ENCODE measurements at regions not wholly inside any gene's neighbourhood (a gene's known extent, or its start where the extent isn't known, plus 50 kb on each side); places are given as distances from the start of the nearest gene placed in this dataset.

DNA sequence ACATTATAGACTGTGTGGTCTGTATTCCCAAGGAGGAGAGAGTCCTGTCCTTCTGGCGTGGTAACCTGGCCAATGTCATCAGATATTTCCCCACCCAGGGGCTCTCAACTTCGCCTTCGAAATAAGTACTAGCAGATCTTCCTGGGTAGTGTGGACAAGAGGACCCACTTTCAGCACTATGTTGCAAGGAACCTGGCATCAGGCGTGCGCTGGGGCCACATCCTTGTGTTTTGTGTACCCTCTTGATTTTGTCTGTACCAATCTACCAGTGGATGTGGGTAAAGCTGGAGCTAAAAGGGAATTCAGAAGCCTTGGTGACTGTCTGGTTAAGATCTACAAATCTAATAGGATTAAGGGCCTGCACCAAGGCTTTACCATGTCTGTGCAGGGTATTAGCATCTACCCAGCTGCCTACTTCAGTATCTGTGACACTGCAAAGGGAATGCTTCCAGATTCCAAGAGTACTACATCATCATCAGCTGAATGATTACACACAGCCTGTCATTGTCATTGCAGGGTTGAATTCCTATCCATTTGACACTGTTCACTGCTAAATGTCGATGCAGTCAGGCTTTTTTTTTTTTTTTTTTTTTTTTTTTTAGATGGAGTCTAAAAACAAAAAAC, 148.0 kb downstream of the PRR20E start:
- TF ChIP-seq, protein P1, sequence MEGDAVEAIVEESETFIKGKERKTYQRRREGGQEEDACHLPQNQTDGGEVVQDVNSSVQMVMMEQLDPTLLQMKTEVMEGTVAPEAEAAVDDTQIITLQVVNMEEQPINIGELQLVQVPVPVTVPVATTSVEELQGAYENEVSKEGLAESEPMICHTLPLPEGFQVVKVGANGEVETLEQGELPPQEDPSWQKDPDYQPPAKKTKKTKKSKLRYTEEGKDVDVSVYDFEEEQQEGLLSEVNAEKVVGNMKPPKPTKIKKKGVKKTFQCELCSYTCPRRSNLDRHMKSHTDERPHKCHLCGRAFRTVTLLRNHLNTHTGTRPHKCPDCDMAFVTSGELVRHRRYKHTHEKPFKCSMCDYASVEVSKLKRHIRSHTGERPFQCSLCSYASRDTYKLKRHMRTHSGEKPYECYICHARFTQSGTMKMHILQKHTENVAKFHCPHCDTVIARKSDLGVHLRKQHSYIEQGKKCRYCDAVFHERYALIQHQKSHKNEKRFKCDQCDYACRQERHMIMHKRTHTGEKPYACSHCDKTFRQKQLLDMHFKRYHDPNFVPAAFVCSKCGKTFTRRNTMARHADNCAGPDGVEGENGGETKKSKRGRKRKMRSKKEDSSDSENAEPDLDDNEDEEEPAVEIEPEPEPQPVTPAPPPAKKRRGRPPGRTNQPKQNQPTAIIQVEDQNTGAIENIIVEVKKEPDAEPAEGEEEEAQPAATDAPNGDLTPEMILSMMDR (conservative IDR thresholded peaks at IDR 0.05; ENCODE audit: low read depth, low read length): no peak
- no peak for TF ChIP-seq EZH2 (IDR thresholded peaks at IDR 0.05; ENCODE audit: low read length, unreplicated experiment)
- TF ChIP-seq EZH2phosphoT487 (IDR thresholded peaks at IDR 0.05; ENCODE audit: borderline replicate concordance, low read length): no peak
